Liver (tissue), 8 donors: ENCODE measurements at regions not wholly inside any gene's neighbourhood (a gene's known extent, or its start where the extent isn't known, plus 50 kb on each side); places are given as distances from the start of the nearest gene placed in this dataset.

Experiments
- DNase-seq: peaks from one replicate; pipeline ENCODE4 v3.0.0-alpha.2; 2017; ENCODE audit warnings: low spot score
- H3K27ac ChIP-seq, 2 donors: one replicate each; pipeline ENCODE4 v1.7.0; 2013; ENCODE audit warnings: inconsistent platforms in 2 of 2, low read length in 2 of 2, control low read depth in 1 of 2, low read depth in 1 of 2, mild to moderate bottlenecking in 1 of 2
- H3K27me3 ChIP-seq, 4 donors: one replicate each; pipeline versions ENCODE4 v1.6.1 to v1.7.0; 2013; ENCODE audit warnings: low read length in 3 of 4, inconsistent platforms in 1 of 4, mild to moderate bottlenecking in 1 of 4, moderate library complexity in 1 of 4; ENCODE audit not compliant: control insufficient read depth in 4 of 4, insufficient read depth in 4 of 4
- H3K36me3 ChIP-seq, 4 donors: one replicate each; pipeline versions ENCODE4 v1.6.1 to v1.7.0; 2013; ENCODE audit warnings: low read length in 3 of 4, mild to moderate bottlenecking in 3 of 4, low read depth in 1 of 4, moderate library complexity in 1 of 4; ENCODE audit not compliant: control insufficient read depth in 4 of 4, insufficient read depth in 3 of 4
- H3K4me1 ChIP-seq, 4 donors: one replicate each; pipeline versions ENCODE4 v1.6.1 to v1.7.0; 2013; ENCODE audit warnings: low read length in 3 of 4, mild to moderate bottlenecking in 3 of 4, moderate library complexity in 1 of 4; ENCODE audit not compliant: control insufficient read depth in 4 of 4, insufficient read depth in 4 of 4
- H3K4me3 ChIP-seq, 3 donors: one replicate each; pipeline versions ENCODE4 v1.6.1 to v1.7.0; 2013; ENCODE audit warnings: low read length in 3 of 3, control low read depth in 1 of 3, low read depth in 1 of 3, mild to moderate bottlenecking in 1 of 3
- H3K9ac ChIP-seq, 2 donors: one replicate each; pipeline ENCODE4 v1.7.0; 2013; ENCODE audit warnings: low read length in 2 of 2, mild to moderate bottlenecking in 2 of 2, moderate library complexity in 2 of 2, control low read depth in 1 of 2, low read depth in 1 of 2
- H3K9me3 ChIP-seq, 4 donors: one replicate each; pipeline versions ENCODE4 v1.6.1 to v1.7.0; 2013; ENCODE audit warnings: low read length in 3 of 4; ENCODE audit not compliant: control insufficient read depth in 4 of 4
- ATF3 ChIP-seq: IDR thresholded peaks from 2 replicates; pipeline ENCODE4 v1.6.1; 2016; ENCODE audit warnings: antibody characterized with exemption
- CTCF ChIP-seq: fragments of 150-350 bp; IDR thresholded peaks from 2 replicates; pipeline ENCODE4 v1.5.1; 2017; ENCODE audit warnings: improper control_type of control experiment, low read depth, low read length; ENCODE audit not compliant: missing input control
- EGR1 ChIP-seq, 2 donors: IDR thresholded peaks; 2 replicates each; pipeline ENCODE4 v1.6.1; 2016 to 2018; ENCODE audit warnings: antibody characterized with exemption in 2 of 2, low read depth in 2 of 2
- FOXA2 ChIP-seq: IDR thresholded peaks from 2 replicates; pipeline ENCODE4 v1.6.1; 2016; ENCODE audit warnings: antibody characterized with exemption
- GABPA ChIP-seq, 2 donors: IDR thresholded peaks in 1 of 2; conservative IDR thresholded peaks in 1 of 2; 2 replicates each; pipeline ENCODE4 v1.6.1; 2016; ENCODE audit warnings: antibody characterized with exemption in 2 of 2, mild to moderate bottlenecking in 1 of 2, moderate library complexity in 1 of 2
- HNF4A ChIP-seq, 2 donors: conservative IDR thresholded peaks; 2 replicates each; pipeline ENCODE4 v1.6.1; 2016; ENCODE audit warnings: antibody characterized with exemption in 2 of 2, mild to moderate bottlenecking in 2 of 2
- HNF4G ChIP-seq: IDR thresholded peaks from 2 replicates; pipeline ENCODE4 v1.6.1; 2016; ENCODE audit warnings: antibody characterized with exemption
- JUND ChIP-seq, 2 donors: IDR thresholded peaks; 2 replicates each; pipeline ENCODE4 v1.6.1; 2016; ENCODE audit warnings: antibody characterized with exemption in 2 of 2
- MAX ChIP-seq: IDR thresholded peaks from 2 replicates; pipeline ENCODE4 v1.6.1; 2016; ENCODE audit warnings: antibody characterized with exemption
- NR2F2 ChIP-seq: IDR thresholded peaks from 2 replicates; pipeline ENCODE4 v1.6.1; 2016; ENCODE audit warnings: antibody characterized with exemption
- RAD21 ChIP-seq, 2 donors: IDR thresholded peaks; 2 replicates each; pipeline ENCODE4 v1.6.1; 2016; ENCODE audit warnings: antibody characterized with exemption in 2 of 2, mild to moderate bottlenecking in 2 of 2
- REST ChIP-seq: IDR thresholded peaks from 2 replicates; pipeline ENCODE4 v1.6.1; 2016; ENCODE audit warnings: antibody characterized with exemption, mild to moderate bottlenecking
- RXRA ChIP-seq, 2 donors: IDR thresholded peaks; 2 replicates each; pipeline ENCODE4 v1.6.1; 2017 to 2018; ENCODE audit warnings: antibody characterized with exemption in 2 of 2, mild to moderate bottlenecking in 1 of 2
- SP1 ChIP-seq: IDR thresholded peaks from 2 replicates; pipeline ENCODE4 v1.6.1; 2018; ENCODE audit warnings: antibody characterized with exemption, mild to moderate bottlenecking
- TAF1 ChIP-seq: conservative IDR thresholded peaks from 2 replicates; pipeline ENCODE4 v1.6.1; 2016; ENCODE audit warnings: antibody characterized with exemption, mild to moderate bottlenecking
- YY1 ChIP-seq: IDR thresholded peaks from 2 replicates; pipeline ENCODE4 v1.6.1; 2016; ENCODE audit warnings: antibody characterized with exemption, mild to moderate bottlenecking
- ZBTB33 ChIP-seq: IDR thresholded peaks from 2 replicates; pipeline ENCODE4 v1.6.1; 2016; ENCODE audit warnings: antibody characterized with exemption
- WGBS: extraction: QIAGEN DNeasy Blood & Tissue Kit; methylation state at CpG from one replicate; pipeline ENCODE4 v1.1.7; 2013; 5-methylcytosine and 5-hydroxymethylcytosine counted together
- donor health status: healthy.
- donor health status: healthy.
- donor health status: healthy.
- donor health status: healthy.
- donor health status: healthy.

GRCh38 chr14:88961214-88961613, 136.8 kb downstream of the TTC8 start:
- Histone ChIP-seq H3K9me3 (peaks cover 0 to 3% (median 0%) of the 10 kb centered on the region in 4 donors), H3K27me3 (peaks cover 0 to 2% (median 0%) of the 10 kb centered on the region in 4 donors), H3K4me3 (no peak overlapping the region), H3K4me1 (no peaks in the 10 kb centered on the region), H3K27ac (no peak overlapping the region), H3K9ac (no peak overlapping the region), H3K36me3 (no peaks in the 10 kb centered on the region)
- no peak for DNase-seq
- WGBS, result 50% methylated on average over 3 of the region's 3 CpGs
- TF ChIP-seq SP1, result no peak
- no peak for TF ChIP-seq RXRA (IDR thresholded peaks at IDR 0.05)
- TF ChIP-seq JUND (IDR thresholded peaks at IDR 0.05), result no peak

GRCh38 chr14:88962356-88962755, 137.9 kb downstream of the TTC8 start:
- TF ChIP-seq EGR1 (IDR thresholded peaks at IDR 0.05; ENCODE audit: low read depth in 2 of 2) (no peak), HNF4A (conservative IDR thresholded peaks at IDR 0.05) (no peak)
- Histone ChIP-seq H3K4me1 (no peaks in the 10 kb centered on the region), H3K4me3 (no peak overlapping the region), H3K9me3 (peaks cover 0 to 3% (median 0%) of the 10 kb centered on the region in 4 donors), H3K27me3 (peaks cover 0 to 2% (median 0%) of the 10 kb centered on the region in 4 donors), H3K9ac (no peak overlapping the region), H3K36me3 (no peaks in the 10 kb centered on the region), H3K27ac (no peak overlapping the region)
- WGBS, result 87% methylated on average over 4 of the region's 4 CpGs
- no peak for DNase-seq

GRCh38 chr14:88967299-88967698, 142.8 kb downstream of the TTC8 start:
- Histone ChIP-seq H3K9me3 (peaks cover 0 to 3% (median 0%) of the 10 kb centered on the region in 4 donors), H3K27me3 (peaks cover 0 to 2% (median 0%) of the 10 kb centered on the region in 4 donors), H3K4me3 (no peak overlapping the region), H3K4me1 (no peaks in the 10 kb centered on the region), H3K9ac (no peak overlapping the region), H3K27ac (no peak overlapping the region), H3K36me3 (no peaks in the 10 kb centered on the region)
- WGBS, result 83% methylated on average over 3 of the region's 3 CpGs
- DNase-seq, result no peak
- TF ChIP-seq SP1 (no peak), TAF1 (no peak), RXRA (IDR thresholded peaks at IDR 0.05) (no peak), HNF4G (no peak), JUND (IDR thresholded peaks at IDR 0.05) (no peak), ATF3 (no peak), YY1 (no peak), NR2F2 (no peak), MAX (no peak), FOXA2 (no peak), RAD21 (IDR thresholded peaks at IDR 0.05) (no peak), ZBTB33 (no peak), EGR1 (IDR thresholded peaks at IDR 0.05; ENCODE audit: low read depth in 2 of 2) (no peak), CTCF (no peak), GABPA (IDR thresholded peaks at IDR 0.05 in 1 of 2, conservative IDR thresholded peaks at IDR 0.05 in 1 of 2) (no peak), HNF4A (conservative IDR thresholded peaks at IDR 0.05) (no peak), REST (no peak)
